Spleen (tissue), 7 donors: ENCODE measurements at regions not wholly inside any gene's neighbourhood (a gene's known extent, or its start where the extent isn't known, plus 50 kb on each side); places are given as distances from the start of the nearest gene placed in this dataset.

ENCODE experiments used
- CTCF ChIP-seq, 11 experiments: fragments of 200-600 bp in 7 of 11; fragments of 450-650 bp in 4 of 11; sonication (generic) in 4 of 11; IDR thresholded peaks in 8 of 11; conservative IDR thresholded peaks in 3 of 11; 1 replicate in 7 of 11; 2 replicates in 4 of 11; pipeline versions ENCODE4 v1.4.0 to v1.8.0; 2016 to 2021; ENCODE audit warnings: antibody characterized with exemption in 11 of 11, inconsistent platforms in 4 of 11, mild to moderate bottlenecking in 1 of 11
- POLR2A ChIP-seq, 3 donors: fragments of 450-650 bp; IDR thresholded peaks; one replicate each; pipeline ENCODE4 v1.5.1; 2017; ENCODE audit warnings: antibody characterized with exemption in 3 of 3, mild to moderate bottlenecking in 1 of 3
- POLR2AphosphoS5 ChIP-seq, 3 donors: sonication (generic); formaldehyde crosslinking; IDR thresholded peaks; one replicate each; pipeline ENCODE4 v1.5.1; 2017; ENCODE audit warnings: antibody characterized with exemption in 3 of 3
- donor health status: DM: no; HTN: no; CAD: no; lungs with moderate emphysema.
- donor health status: DM: no; HTN: no; CAD: no.
- donor health status: DM: no; HTN: no; CAD: no.

- TF ChIP-seq POLR2A (IDR thresholded peaks at IDR 0.05) (no peak), CTCF (IDR thresholded peaks at IDR 0.05 in 8 of 11, conservative IDR thresholded peaks at IDR 0.05 in 3 of 11) (no peak), POLR2AphosphoS5 (IDR thresholded peaks at IDR 0.05) (no peak)
Measured at GRCh38 chr2:59790186-59791003, 763.1 kb downstream of the BCL11A start.
